ENCODE measurements at regions not wholly inside any gene's neighbourhood (a gene's known extent, or its start where the extent isn't known, plus 50 kb on each side); places are given as distances from the start of the nearest gene placed in this dataset.

GRCh38 chr11:116511684-116512083 lies 261.1 kb downstream of the BUD13 start:
- FAIRE-seq (no peak), DNase-seq (ENCODE audit: low spot score in 2 of 2) (no peak)

- FAIRE-seq: no peak
- DNase-seq (ENCODE audit: low spot score in 2 of 2): no peak
These were observed 261.7 kb downstream of the BUD13 start for GRCh38 chr11:116510886-116511650.

- no peak for DNase-seq (ENCODE audit: low spot score in 2 of 2)
- no peak for FAIRE-seq
These were observed 262.6 kb downstream of the BUD13 start for GRCh38 chr11:116510166-116510565.

GRCh38 chr11:116509551-116509950 lies 263.2 kb downstream of the BUD13 start:
- FAIRE-seq: no peak
- no peak for DNase-seq (ENCODE audit: low spot score in 2 of 2)

- DNase-seq (ENCODE audit: low spot score in 2 of 2): no peak
- no peak for FAIRE-seq
These were observed 264.7 kb downstream of the BUD13 start for GRCh38 chr11:116507849-116508695.

GRCh38 chr11:116507016-116507415 lies 265.8 kb downstream of the BUD13 start:
- DNase-seq (ENCODE audit: low spot score in 2 of 2): no peak
- no peak for FAIRE-seq

GRCh38 chr11:116506263-116506825 lies 266.4 kb downstream of the BUD13 start:
- FAIRE-seq: no peak
- DNase-seq (ENCODE audit: low spot score in 2 of 2): no peak

GRCh38 chr11:116505298-116506262 lies 267.2 kb downstream of the BUD13 start:
- DNase-seq (ENCODE audit: low spot score in 2 of 2) (no peak), FAIRE-seq (no peak)

- FAIRE-seq (no peak), DNase-seq (ENCODE audit: low spot score in 2 of 2) (no peak)
These were observed 268.1 kb downstream of the BUD13 start for GRCh38 chr11:116504541-116505297.

GRCh38 chr11:116503216-116504160 lies 269.3 kb downstream of the BUD13 start:
- DNase-seq (ENCODE audit: low spot score in 2 of 2) (no peak), FAIRE-seq (no peak)

GRCh38 chr11:116502641-116503061 lies 270.1 kb downstream of the BUD13 start:
- FAIRE-seq: no peak
- peak in 1 of 2 donors; percentile 35 for DNase-seq (ENCODE audit: low spot score in 2 of 2)

GRCh38 chr11:116501728-116502127 lies 271.1 kb downstream of the BUD13 start:
- FAIRE-seq (no peak), DNase-seq (ENCODE audit: low spot score in 2 of 2) (no peak)

- DNase-seq (ENCODE audit: low spot score in 2 of 2) (peak; percentile 40 to 49), FAIRE-seq (no peak)
These were observed 271.7 kb downstream of the BUD13 start for GRCh38 chr11:116500947-116501602.

- DNase-seq (ENCODE audit: low spot score in 2 of 2): no peak
- FAIRE-seq: no peak
These were observed 272.5 kb downstream of the BUD13 start for GRCh38 chr11:116500026-116500946.

- FAIRE-seq (no peak), DNase-seq (ENCODE audit: low spot score in 2 of 2) (peak; percentile 43 to 44)
These were observed 273.3 kb downstream of the BUD13 start for GRCh38 chr11:116499396-116500003.

GRCh38 chr11:116498161-116498560 lies 274.6 kb downstream of the BUD13 start:
- DNase-seq (ENCODE audit: low spot score in 2 of 2) (no peak), FAIRE-seq (no peak)

All from frontal cortex (tissue), 3 donors.